Fibroblast of skin of scalp (primary cell): ENCODE measurements at regions not wholly inside any gene's neighbourhood (a gene's known extent, or its start where the extent isn't known, plus 50 kb on each side); places are given as distances from the start of the nearest gene placed in this dataset.

Experiments
- DNase-seq: peaks from one replicate; pipeline ENCODE4 v3.0.0-alpha.2; 2013

- DNase-seq = peak; percentile 94
Observed at GRCh38 chr2:235170536-235171521, 219.0 kb downstream of the SH3BP4 start.

- peak; percentile 91 for DNase-seq
Observed at GRCh38 chr2:235171550-235172031, 219.8 kb downstream of the SH3BP4 start.

- DNase-seq = no peak
Observed at GRCh38 chr2:235180642-235181041, 228.8 kb downstream of the SH3BP4 start.

GRCh38 chr2:235183786-235184185, 232.0 kb downstream of the SH3BP4 start:
- peak; percentile 56 for DNase-seq

- no peak for DNase-seq
Observed at GRCh38 chr2:235187806-235188205, 236.0 kb downstream of the SH3BP4 start.

GRCh38 chr2:235191486-235191885, 239.7 kb downstream of the SH3BP4 start:
- no peak for DNase-seq

- peak; percentile 25 for DNase-seq
Observed at GRCh38 chr2:235191978-235192377, 240.2 kb downstream of the SH3BP4 start.

- DNase-seq = no peak
Observed at GRCh38 chr2:235194351-235194750, 242.5 kb downstream of the SH3BP4 start.

- DNase-seq = no peak
Observed at GRCh38 chr2:235194836-235195235, 243.0 kb downstream of the SH3BP4 start.

- DNase-seq = no peak
Observed at GRCh38 chr2:235195921-235196320, 244.1 kb downstream of the SH3BP4 start.

- no peak for DNase-seq
Observed at GRCh38 chr2:235199128-235199527, 247.3 kb downstream of the SH3BP4 start.

- no peak for DNase-seq
Observed at GRCh38 chr2:235200216-235200615, 248.4 kb downstream of the SH3BP4 start.

GRCh38 chr2:235201756-235202155, 249.9 kb downstream of the SH3BP4 start:
- DNase-seq = no peak

- DNase-seq = no peak
Observed at GRCh38 chr2:235204948-235205347, 253.1 kb downstream of the SH3BP4 start.

- peak; percentile 23 for DNase-seq
Observed at GRCh38 chr2:235206399-235206798, 254.6 kb downstream of the SH3BP4 start.

- DNase-seq = no peak
Observed at GRCh38 chr2:235206980-235207579, 255.3 kb downstream of the SH3BP4 start.

GRCh38 chr2:235211056-235211455, 259.2 kb downstream of the SH3BP4 start:
- DNase-seq = no peak

GRCh38 chr2:235212501-235213158, 260.8 kb downstream of the SH3BP4 start:
- no peak for DNase-seq

- no peak for DNase-seq
Observed at GRCh38 chr2:235215248-235215647, 263.4 kb downstream of the SH3BP4 start.

GRCh38 chr2:235216901-235217300, 265.1 kb downstream of the SH3BP4 start:
- DNase-seq = peak; percentile 72

- DNase-seq = peak; percentile 48
Observed at GRCh38 chr2:235217846-235218245, 266.0 kb downstream of the SH3BP4 start.

GRCh38 chr2:235218486-235218907, 266.7 kb downstream of the SH3BP4 start:
- no peak for DNase-seq

GRCh38 chr2:235219048-235219447, 267.2 kb downstream of the SH3BP4 start:
- no peak for DNase-seq
